ENCODE measurements at regions not wholly inside any gene's neighbourhood (a gene's known extent, or its start where the extent isn't known, plus 50 kb on each side); places are given as distances from the start of the nearest gene placed in this dataset.

- no peak for TF ChIP-seq CTCF (IDR thresholded peaks at IDR 0.05 in 2 of 3, conservative IDR thresholded peaks at IDR 0.05 in 1 of 3; ENCODE audit: insufficient read depth in 2 of 3, low read depth in 1 of 3, low read length in 3 of 3)
- no peak for TF ChIP-seq MAFK (IDR thresholded peaks at IDR 0.05; ENCODE audit: low read length)
- TF ChIP-seq GATA2 (CRISPR knock-in tag; IDR thresholded peaks at IDR 0.05) = no peak
- no peak for TF ChIP-seq RCOR1 (IDR thresholded peaks at IDR 0.05; ENCODE audit: borderline replicate concordance in 1 of 2, low read depth in 2 of 2, low read length in 2 of 2)
- TF ChIP-seq, protein P1, sequence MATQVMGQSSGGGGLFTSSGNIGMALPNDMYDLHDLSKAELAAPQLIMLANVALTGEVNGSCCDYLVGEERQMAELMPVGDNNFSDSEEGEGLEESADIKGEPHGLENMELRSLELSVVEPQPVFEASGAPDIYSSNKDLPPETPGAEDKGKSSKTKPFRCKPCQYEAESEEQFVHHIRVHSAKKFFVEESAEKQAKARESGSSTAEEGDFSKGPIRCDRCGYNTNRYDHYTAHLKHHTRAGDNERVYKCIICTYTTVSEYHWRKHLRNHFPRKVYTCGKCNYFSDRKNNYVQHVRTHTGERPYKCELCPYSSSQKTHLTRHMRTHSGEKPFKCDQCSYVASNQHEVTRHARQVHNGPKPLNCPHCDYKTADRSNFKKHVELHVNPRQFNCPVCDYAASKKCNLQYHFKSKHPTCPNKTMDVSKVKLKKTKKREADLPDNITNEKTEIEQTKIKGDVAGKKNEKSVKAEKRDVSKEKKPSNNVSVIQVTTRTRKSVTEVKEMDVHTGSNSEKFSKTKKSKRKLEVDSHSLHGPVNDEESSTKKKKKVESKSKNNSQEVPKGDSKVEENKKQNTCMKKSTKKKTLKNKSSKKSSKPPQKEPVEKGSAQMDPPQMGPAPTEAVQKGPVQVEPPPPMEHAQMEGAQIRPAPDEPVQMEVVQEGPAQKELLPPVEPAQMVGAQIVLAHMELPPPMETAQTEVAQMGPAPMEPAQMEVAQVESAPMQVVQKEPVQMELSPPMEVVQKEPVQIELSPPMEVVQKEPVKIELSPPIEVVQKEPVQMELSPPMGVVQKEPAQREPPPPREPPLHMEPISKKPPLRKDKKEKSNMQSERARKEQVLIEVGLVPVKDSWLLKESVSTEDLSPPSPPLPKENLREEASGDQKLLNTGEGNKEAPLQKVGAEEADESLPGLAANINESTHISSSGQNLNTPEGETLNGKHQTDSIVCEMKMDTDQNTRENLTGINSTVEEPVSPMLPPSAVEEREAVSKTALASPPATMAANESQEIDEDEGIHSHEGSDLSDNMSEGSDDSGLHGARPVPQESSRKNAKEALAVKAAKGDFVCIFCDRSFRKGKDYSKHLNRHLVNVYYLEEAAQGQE (IDR thresholded peaks at IDR 0.05; ENCODE audit: borderline replicate concordance) = no peak
- TF ChIP-seq, protein P1 (CRISPR knock-in tag; IDR thresholded peaks at IDR 0.05; ENCODE audit: low read depth) = no peak
- no peak for TF ChIP-seq E2F5 (CRISPR knock-in tag; IDR thresholded peaks at IDR 0.05)
- no peak for TF ChIP-seq L3MBTL2 (IDR thresholded peaks at IDR 0.05)
- no peak for TF ChIP-seq ATF2 (CRISPR knock-in tag; IDR thresholded peaks at IDR 0.05)
- no peak for TF ChIP-seq ARID2 (IDR thresholded peaks at IDR 0.05)
- no peak for TF ChIP-seq PRPF4 (IDR thresholded peaks at IDR 0.05; ENCODE audit: insufficient read depth, low read depth, low read length, poor library complexity, severe bottlenecking)
- TF ChIP-seq ZBTB49 (CRISPR knock-in tag; IDR thresholded peaks at IDR 0.05; ENCODE audit: borderline replicate concordance) = no peak
- no peak for TF ChIP-seq CUX1 (CRISPR knock-in tag; IDR thresholded peaks at IDR 0.05)
- TF ChIP-seq ZNF324 (CRISPR knock-in tag; IDR thresholded peaks at IDR 0.05) = no peak
- no peak for TF ChIP-seq POLR3A (IDR thresholded peaks at IDR 0.05; ENCODE audit: borderline replicate concordance, extremely low read depth, insufficient read depth, insufficient read length)
Measured at GRCh38 chr11:15535414-15535813, 420.7 kb downstream of the INSC start.
